ENCODE measurements at regions not wholly inside any gene's neighbourhood (a gene's known extent, or its start where the extent isn't known, plus 50 kb on each side); places are given as distances from the start of the nearest gene placed in this dataset.

DNA sequence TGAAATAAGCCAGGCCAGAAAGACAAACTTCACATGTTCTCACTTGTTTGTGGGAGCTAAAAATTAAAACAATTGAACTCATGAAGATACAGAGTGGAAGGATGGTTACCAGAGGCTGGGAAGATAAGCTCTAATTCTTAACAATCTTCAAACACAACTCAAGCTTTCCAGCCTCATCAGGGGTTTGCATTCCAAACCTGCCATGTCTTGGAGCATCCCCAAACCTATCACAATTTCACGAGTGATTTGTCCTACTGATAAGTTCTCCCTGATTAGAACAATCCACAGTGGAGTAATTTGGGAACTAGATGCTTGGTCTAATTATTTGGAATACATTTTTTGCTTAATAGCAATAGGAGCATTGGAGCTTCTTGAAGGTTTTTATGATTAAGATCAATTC, 418.5 kb upstream of the PKN2 start:
- no peak for TF ChIP-seq CTCF (IDR thresholded peaks at IDR 0.05; ENCODE audit: insufficient read depth, low read length, poor library complexity, severe bottlenecking)
- DNase-seq (ENCODE audit: low read depth), result no peak
- H3K4me3 ChIP-seq (ENCODE audit: low read depth, low read length), result no peak overlapping the region
- no peaks in the 10 kb centered on the region for H3K36me3 ChIP-seq (ENCODE audit: control insufficient read depth, insufficient read depth, low read length)
- H3K27me3 ChIP-seq (ENCODE audit: control insufficient read depth, insufficient read depth, low read length), result no peaks in the 10 kb centered on the region

- no peak overlapping the region for H3K4me3 ChIP-seq (ENCODE audit: low read depth, low read length)
- no peak for TF ChIP-seq CTCF (IDR thresholded peaks at IDR 0.05; ENCODE audit: insufficient read depth, low read length, poor library complexity, severe bottlenecking)
- no peaks in the 10 kb centered on the region for H3K27me3 ChIP-seq (ENCODE audit: control insufficient read depth, insufficient read depth, low read length)
- DNase-seq (ENCODE audit: low read depth), result no peak
- H3K36me3 ChIP-seq (ENCODE audit: control insufficient read depth, insufficient read depth, low read length), result no peaks in the 10 kb centered on the region
Measured at GRCh38 chr1:88266051-88266450, 418.0 kb upstream of the PKN2 start.

DNA sequence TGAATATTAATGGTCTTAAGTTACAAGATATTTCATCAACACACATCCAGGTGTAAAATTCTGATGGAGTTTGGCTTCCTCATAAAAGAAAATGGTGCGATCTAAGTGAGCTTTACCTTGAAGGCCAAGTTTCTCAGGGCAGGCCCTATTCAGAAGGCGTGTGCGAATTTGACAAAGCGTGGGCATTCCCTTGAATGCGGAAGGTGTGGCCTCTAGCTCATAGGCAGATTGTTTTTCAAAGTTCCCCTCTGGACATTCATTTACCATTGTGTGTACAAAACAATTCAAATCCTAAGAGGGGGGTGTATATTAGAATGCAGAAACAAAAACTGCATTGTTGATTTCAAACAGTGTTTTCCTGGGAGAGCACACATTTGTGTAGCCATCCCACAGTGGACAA, 411.9 kb upstream of the PKN2 start:
- Histone ChIP-seq H3K4me3 (ENCODE audit: low read depth, low read length) (no peak overlapping the region), H3K36me3 (ENCODE audit: control insufficient read depth, insufficient read depth, low read length) (no peaks in the 10 kb centered on the region), H3K27me3 (ENCODE audit: control insufficient read depth, insufficient read depth, low read length) (no peaks in the 10 kb centered on the region)
- DNase-seq (ENCODE audit: low read depth), result no peak
- TF ChIP-seq CTCF (IDR thresholded peaks at IDR 0.05; ENCODE audit: insufficient read depth, low read length, poor library complexity, severe bottlenecking), result no peak

GRCh38 chr1:88274431-88274830, 409.6 kb upstream of the PKN2 start:
- Histone ChIP-seq H3K4me3 (ENCODE audit: low read depth, low read length) (no peak overlapping the region), H3K36me3 (ENCODE audit: control insufficient read depth, insufficient read depth, low read length) (no peaks in the 10 kb centered on the region), H3K27me3 (ENCODE audit: control insufficient read depth, insufficient read depth, low read length) (no peaks in the 10 kb centered on the region)
- no peak for TF ChIP-seq CTCF (IDR thresholded peaks at IDR 0.05; ENCODE audit: insufficient read depth, low read length, poor library complexity, severe bottlenecking)
- DNase-seq (ENCODE audit: low read depth), result no peak

DNA sequence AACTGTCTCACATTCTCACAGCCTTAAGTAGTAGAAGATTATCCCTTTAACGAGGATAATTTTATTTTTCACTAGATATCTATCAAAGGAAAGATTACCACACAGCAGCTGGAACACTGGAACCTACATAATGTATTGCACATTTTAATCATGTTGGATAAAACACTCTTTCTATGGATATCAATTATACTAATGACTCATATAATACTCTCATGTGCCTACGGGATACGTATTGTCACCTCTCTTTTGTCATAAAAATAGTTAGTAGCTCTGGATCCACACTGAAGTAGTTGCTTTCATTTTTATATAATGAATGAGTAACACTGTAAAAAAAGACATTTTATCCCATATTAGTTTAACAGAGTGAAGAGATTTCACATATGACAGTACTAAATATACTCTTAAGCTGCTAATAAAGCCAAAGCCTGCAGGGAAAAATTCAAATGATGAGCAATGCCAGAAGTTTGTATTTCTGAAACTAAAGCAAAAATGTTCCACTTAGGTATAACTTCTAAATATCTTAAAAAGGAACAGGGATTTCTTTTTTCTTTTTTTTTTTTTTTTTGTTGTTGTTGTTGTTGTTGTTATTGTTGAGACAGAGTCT, 408.7 kb upstream of the PKN2 start:
- Histone ChIP-seq H3K4me3 (ENCODE audit: low read depth, low read length) (no peak overlapping the region), H3K36me3 (ENCODE audit: control insufficient read depth, insufficient read depth, low read length) (no peaks in the 10 kb centered on the region), H3K27me3 (ENCODE audit: control insufficient read depth, insufficient read depth, low read length) (no peaks in the 10 kb centered on the region)
- no peak for DNase-seq (ENCODE audit: low read depth)
- no peak for TF ChIP-seq CTCF (IDR thresholded peaks at IDR 0.05; ENCODE audit: insufficient read depth, low read length, poor library complexity, severe bottlenecking)

DNA sequence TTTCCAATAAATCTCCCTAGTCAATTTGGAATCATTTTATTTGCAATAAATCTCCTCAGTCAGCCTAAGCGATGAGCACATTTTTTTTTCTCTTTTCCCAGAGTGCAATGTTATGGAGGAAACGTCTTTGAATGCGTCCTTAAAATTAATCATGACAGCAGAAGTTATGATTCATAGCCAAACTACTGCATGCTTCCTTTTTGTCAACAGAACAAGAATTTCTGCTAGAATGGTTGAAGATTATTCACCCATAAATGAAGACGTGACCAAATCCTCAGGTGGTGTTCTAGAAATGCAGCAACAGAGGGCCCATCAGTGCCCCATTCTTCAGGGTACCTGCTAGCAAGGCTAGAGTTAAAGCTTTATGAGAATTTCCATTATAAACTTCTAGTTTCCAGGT, 407.9 kb upstream of the PKN2 start:
- no peak for TF ChIP-seq CTCF (IDR thresholded peaks at IDR 0.05; ENCODE audit: insufficient read depth, low read length, poor library complexity, severe bottlenecking)
- peak; percentile 31 for DNase-seq (ENCODE audit: low read depth)

More for the DNA sequence above, 407.9 kb upstream of the PKN2 start:
- no peaks in the 10 kb centered on the region for H3K36me3 ChIP-seq (ENCODE audit: control insufficient read depth, insufficient read depth, low read length)
- H3K27me3 ChIP-seq (ENCODE audit: control insufficient read depth, insufficient read depth, low read length), result no peaks in the 10 kb centered on the region
- no peak overlapping the region for H3K4me3 ChIP-seq (ENCODE audit: low read depth, low read length)
